H1 (cell line): ENCODE measurements at regions not wholly inside any gene's neighbourhood (a gene's known extent, or its start where the extent isn't known, plus 50 kb on each side); places are given as distances from the start of the nearest gene placed in this dataset.

Source experiments
- CTCF ChIA-PET: fragments of 300-600 bp; sonication (Branson Sonifier 250); formaldehyde crosslinking; loops from one replicate; lab custom pipeline; 2021; ENCODE audit not compliant: partially characterized antibody; lab: Charles Lee
- POLR2A ChIA-PET: fragments of 300-600 bp; sonication (Branson Sonifier 250); formaldehyde crosslinking; loops from one replicate; lab custom pipeline; 2021; ENCODE audit warnings: inconsistent platforms; ENCODE audit not compliant: partially characterized antibody; lab: Charles Lee
- DNase-seq, 2 experiments: peaks; one replicate each; pipeline versions ENCODE4 v3.0.0 to v3.0.0-alpha.2; 2010 to 2022; ENCODE audit warnings: low spot score in 2 of 2, low read depth in 1 of 2, mixed read lengths in 1 of 2
- FAIRE-seq: peaks from 2 replicates; lab custom pipeline; 2011; peaks lifted over from hg19 to GRCh38; lab: Jason Lieb, UNC
- H2AFZ ChIP-seq: 2 replicates; pipeline ENCODE4 v1.8.1; 2012; ENCODE audit warnings: low read length, inconsistent platforms
- H2AK5ac ChIP-seq: 2 replicates; pipeline ENCODE4 v1.6.1; 2013; ENCODE audit warnings: low read depth, low read length
- H2BK120ac ChIP-seq: replicated peaks from 2 replicates; pipeline ENCODE3; 2013; ENCODE audit warnings: low read depth, low read length, inconsistent platforms
- H2BK12ac ChIP-seq: 2 replicates; pipeline ENCODE4 v1.6.1; 2013; ENCODE audit warnings: low read depth, low read length
- H2BK15ac ChIP-seq: 2 replicates; pipeline ENCODE4 v1.6.1; 2013; ENCODE audit warnings: low read length
- H2BK20ac ChIP-seq: 2 replicates; pipeline ENCODE4 v1.6.1; 2013; ENCODE audit warnings: low read length
- H2BK5ac ChIP-seq: 2 replicates; pipeline ENCODE4 v1.6.1; 2013; ENCODE audit warnings: low read depth, low read length
- H3K14ac ChIP-seq: 2 replicates; pipeline ENCODE4 v1.6.1; 2013; ENCODE audit warnings: inconsistent platforms; ENCODE audit not compliant: insufficient read length
- H3K18ac ChIP-seq: 2 replicates; pipeline ENCODE4 v1.6.1; 2013; ENCODE audit warnings: low read length; ENCODE audit errors: extremely low read depth
- H3K23ac ChIP-seq: 2 replicates; pipeline ENCODE4 v1.6.1; 2013; ENCODE audit warnings: inconsistent platforms; ENCODE audit not compliant: insufficient read length
- H3K23me2 ChIP-seq: 2 replicates; pipeline ENCODE4 v1.6.1; 2013; ENCODE audit warnings: low read depth, low read length
- H3K27ac ChIP-seq: 2 replicates; pipeline ENCODE4 v1.6.1; 2011; ENCODE audit warnings: low read depth, low read length, inconsistent platforms
- H3K27me3 ChIP-seq, 4 experiments: replicated peaks in 1 of 4; 1 replicate in 1 of 4; 2 replicates in 3 of 4; pipeline versions ENCODE4 v1.6.1 to v1.8.1; 2011 to 2013; ENCODE audit warnings: low read length in 3 of 4, mild to moderate bottlenecking in 3 of 4, inconsistent platforms in 2 of 4, mixed read lengths in 2 of 4, moderate library complexity in 1 of 4; ENCODE audit not compliant: control insufficient read depth in 3 of 4, insufficient read depth in 3 of 4; ENCODE audit errors: extremely low read depth in 1 of 4
- H3K36me3 ChIP-seq, 4 experiments: 2 replicates each; pipeline versions ENCODE4 v1.6.1 to v1.8.1; 2011 to 2013; ENCODE audit warnings: mild to moderate bottlenecking in 4 of 4, low read length in 3 of 4, moderate library complexity in 2 of 4, control low read depth in 1 of 4, inconsistent platforms in 1 of 4; ENCODE audit not compliant: insufficient read depth in 4 of 4, control insufficient read depth in 2 of 4
- H3K4ac ChIP-seq: replicated peaks from 2 replicates; pipeline ENCODE3; 2013; ENCODE audit warnings: low read length, low read depth, mixed read lengths, inconsistent platforms; ENCODE audit not compliant: insufficient read length
- H3K4me1 ChIP-seq, 4 experiments: replicated peaks in 1 of 4; 1 replicate in 1 of 4; 2 replicates in 3 of 4; pipeline versions ENCODE4 v1.6.1 to v1.8.1; 2011 to 2013; ENCODE audit warnings: low read length in 3 of 4, inconsistent platforms in 2 of 4, mixed read lengths in 1 of 4; ENCODE audit not compliant: insufficient read depth in 4 of 4, control insufficient read depth in 3 of 4
- H3K4me2 ChIP-seq, 2 experiments: 2 replicates each; pipeline versions ENCODE4 v1.6.1 to v1.8.1; 2011 to 2013; ENCODE audit warnings: low read depth in 2 of 2, low read length in 2 of 2, control low read depth in 1 of 2, inconsistent platforms in 1 of 2, mild to moderate bottlenecking in 1 of 2; ENCODE audit not compliant: insufficient read depth in 1 of 2
- H3K4me3 ChIP-seq, 4 experiments: fragments of 200-600, 300-600 bp in 1 of 4; sonication (generic), shearing (Covaris generic), sonication (Bioruptor Twin) in 1 of 4; 2 replicates each; pipeline versions ENCODE4 v1.5.1 to v1.8.1; 2011 to 2016; ENCODE audit warnings: low read length in 4 of 4, low read depth in 3 of 4, control low read depth in 2 of 4, inconsistent platforms in 2 of 4, mild to moderate bottlenecking in 2 of 4, mixed read lengths in 1 of 4, moderate library complexity in 1 of 4; ENCODE audit not compliant: insufficient read depth in 2 of 4; ENCODE audit errors: extremely low read depth in 1 of 4
- H3K56ac ChIP-seq: replicated peaks from 2 replicates; pipeline ENCODE3; 2013; ENCODE audit warnings: low read depth, mild to moderate bottlenecking, mixed read lengths, low read length, inconsistent platforms; ENCODE audit not compliant: insufficient read length
- H3K79me1 ChIP-seq: 2 replicates; pipeline ENCODE4 v1.6.1; 2013; ENCODE audit warnings: low read depth, low read length, control low read depth
- H3K79me2 ChIP-seq, 2 experiments: 2 replicates each; pipeline versions ENCODE4 v1.6.1 to v1.8.1; 2012 to 2013; ENCODE audit warnings: low read length in 2 of 2, mild to moderate bottlenecking in 2 of 2, inconsistent platforms in 1 of 2; ENCODE audit not compliant: insufficient read depth in 2 of 2, control insufficient read depth in 1 of 2
- H3K9ac ChIP-seq, 4 experiments: replicated peaks in 1 of 4; 1 replicate in 1 of 4; 2 replicates in 3 of 4; pipeline versions ENCODE4 v1.6.1 to v1.8.1; 2011 to 2013; ENCODE audit warnings: low read depth in 3 of 4, low read length in 3 of 4, control low read depth in 2 of 4, mild to moderate bottlenecking in 2 of 4, moderate library complexity in 2 of 4, inconsistent platforms in 1 of 4; ENCODE audit errors: extremely low read depth in 1 of 4
- H3K9me3 ChIP-seq, 2 experiments: 2 replicates each; pipeline versions ENCODE4 v1.6.1 to v1.8.1; 2012 to 2013; ENCODE audit warnings: mild to moderate bottlenecking in 2 of 2, moderate library complexity in 2 of 2, control low read depth in 1 of 2, inconsistent platforms in 1 of 2, low read depth in 1 of 2, low read length in 1 of 2, mixed read lengths in 1 of 2; ENCODE audit not compliant: insufficient read depth in 2 of 2
- H4K20me1 ChIP-seq, 2 experiments: replicated peaks in 1 of 2; 2 replicates each; pipeline versions ENCODE3 to v1.8.1; 2011 to 2013; ENCODE audit warnings: inconsistent platforms in 2 of 2, low read length in 2 of 2, mild to moderate bottlenecking in 1 of 2; ENCODE audit not compliant: insufficient read depth in 2 of 2, control insufficient read depth in 1 of 2
- H4K5ac ChIP-seq: 2 replicates; pipeline ENCODE4 v1.6.1; 2013; ENCODE audit warnings: low read length, low read depth, mixed read lengths, inconsistent platforms; ENCODE audit not compliant: insufficient read length
- H4K8ac ChIP-seq: 2 replicates; pipeline ENCODE4 v1.8.0; 2013; ENCODE audit warnings: mild to moderate bottlenecking, moderate library complexity, low read length, inconsistent platforms; ENCODE audit not compliant: insufficient read depth; ENCODE audit errors: extremely low read depth
- H4K91ac ChIP-seq: replicated peaks from 2 replicates; pipeline ENCODE3; 2013; ENCODE audit warnings: low read length, mixed read lengths, inconsistent platforms; ENCODE audit not compliant: insufficient read length
- ATF2 ChIP-seq: IDR thresholded peaks from 2 replicates; pipeline ENCODE4 v1.6.1; 2012; ENCODE audit warnings: low read length, inconsistent platforms
- CBX5 ChIP-seq: fragments of 300-800, 300-1000 bp; sonication (generic); IDR thresholded peaks from 2 replicates; pipeline ENCODE4 v1.7.1; 2016; ENCODE audit warnings: antibody characterized with exemption, low read length, low read depth
- CEBPB ChIP-seq: IDR thresholded peaks from 2 replicates; pipeline ENCODE4 v1.6.1; 2012; ENCODE audit warnings: low read depth, low read length
- HDAC2 ChIP-seq, 2 experiments: fragments of 300-600 bp in 1 of 2; sonication (generic) in 1 of 2; IDR thresholded peaks; 2 replicates each; pipeline ENCODE4 v1.6.1; 2011 to 2012; ENCODE audit warnings: low read depth in 2 of 2, low read length in 2 of 2, mild to moderate bottlenecking in 2 of 2, moderate library complexity in 2 of 2, borderline replicate concordance in 1 of 2, inconsistent platforms in 1 of 2
- KDM1A ChIP-seq: fragments of 200-600, 300-600 bp; sonication (generic); IDR thresholded peaks from 2 replicates; pipeline ENCODE4 v1.7.1; 2016; ENCODE audit warnings: mild to moderate bottlenecking, low read length, borderline replicate concordance
- PHF8 ChIP-seq: fragments of 200-600 bp; sonication (generic); conservative IDR thresholded peaks from 2 replicates; pipeline ENCODE4 v1.7.1; 2012; ENCODE audit warnings: low read depth, mild to moderate bottlenecking, inconsistent platforms, low read length, moderate library complexity
- POLR2A ChIP-seq, 2 experiments: IDR thresholded peaks; 1 replicate in 1 of 2; 2 replicates in 1 of 2; pipeline ENCODE4 v1.6.1; 2011; ENCODE audit warnings: low read depth in 2 of 2, low read length in 2 of 2, mild to moderate bottlenecking in 2 of 2; ENCODE audit errors: control extremely low read depth in 1 of 2
- RAD21 ChIP-seq, 2 experiments: IDR thresholded peaks in 1 of 2; conservative IDR thresholded peaks in 1 of 2; 2 replicates each; pipeline ENCODE4 v1.6.1; 2011; ENCODE audit warnings: low read depth in 2 of 2, low read length in 2 of 2, improper control_type of control experiment in 1 of 2, inconsistent platforms in 1 of 2, mild to moderate bottlenecking in 1 of 2, moderate library complexity in 1 of 2
- SP1 ChIP-seq: IDR thresholded peaks from 2 replicates; pipeline ENCODE4 v1.6.1; 2011; ENCODE audit warnings: low read depth, low read length
- SUZ12 ChIP-seq: fragments of 200-600 bp; sonication (generic); IDR thresholded peaks from 2 replicates; pipeline ENCODE4 v1.6.1; 2012; ENCODE audit warnings: mild to moderate bottlenecking, inconsistent platforms, low read length, moderate library complexity, mixed read lengths
- TAF7 ChIP-seq: optimal IDR thresholded peaks from 2 replicates; pipeline ENCODE3; 2011; ENCODE audit warnings: low read depth, mild to moderate bottlenecking, inconsistent platforms, low read length, moderate library complexity, borderline replicate concordance
- TEAD4 ChIP-seq: IDR thresholded peaks from 2 replicates; pipeline ENCODE4 v1.6.1; 2012; ENCODE audit warnings: low read depth, low read length, inconsistent platforms, mixed read lengths
- WGBS, 2 experiments: shearing (Covaris generic) in 1 of 2; methylation state at CpG; one replicate each; pipeline versions ENCODE4 v1.1.6 to v1.1.7; 2013 to 2015; ENCODE audit warnings: low lambda C conversion rate in 2 of 2, mixed read lengths in 2 of 2, inconsistent platforms in 1 of 2, low coverage in 1 of 2, missing lambda C conversion rate in 1 of 2; ENCODE audit not compliant: insufficient replicate concordance in 2 of 2, insufficient coverage in 1 of 2, insufficient read length in 1 of 2; ENCODE audit errors: extremely low coverage in 1 of 2, missing lambda C conversion rate in 1 of 2; 5-methylcytosine and 5-hydroxymethylcytosine counted together
- TF ChIP-seq, protein P1 (sequence below): IDR thresholded peaks from 2 replicates; pipeline ENCODE4 v1.6.1; 2012; ENCODE audit warnings: inconsistent platforms

DNA sequence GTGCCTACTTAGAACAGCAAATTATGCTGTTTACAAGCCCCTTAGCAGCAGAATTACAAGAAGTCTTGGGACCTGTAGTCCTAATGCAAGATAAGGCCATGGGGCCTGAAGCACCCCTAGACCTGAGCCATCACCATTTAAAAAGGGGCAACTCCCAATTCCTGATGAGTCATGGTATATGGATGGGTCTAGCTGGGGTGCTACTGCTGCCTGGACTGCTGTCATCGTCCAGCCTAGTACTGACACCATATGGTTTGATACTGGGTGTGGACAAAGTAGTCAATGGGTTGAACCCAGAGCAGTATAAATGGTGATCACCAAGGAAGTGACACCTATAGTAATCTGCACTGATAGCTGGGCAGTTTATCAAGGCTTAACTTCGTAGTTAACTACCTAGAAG lies 450.0 kb downstream of the IPMK start:
- Histone ChIP-seq H3K4ac (no peak overlapping the region), H4K8ac (no peak overlapping the region), H3K79me1 (no peaks in the 10 kb centered on the region), H2BK12ac (no peak overlapping the region), H3K4me1 (no peaks in the 10 kb centered on the region), H3K4me2 (no peak overlapping the region), H3K23me2 (no peaks in the 10 kb centered on the region), H3K36me3 (no peaks in the 10 kb centered on the region), H4K20me1 (no peaks in the 10 kb centered on the region), H3K23ac (no peak overlapping the region), H3K27ac (no peak overlapping the region), H3K14ac (no peak overlapping the region), H3K9ac (no peak overlapping the region), H2BK120ac (no peak overlapping the region), H4K5ac (no peak overlapping the region), H3K27me3 (no peaks in the 10 kb centered on the region), H2BK15ac (no peak overlapping the region), H2AK5ac (no peak overlapping the region), H3K56ac (no peak overlapping the region), H2BK5ac (no peak overlapping the region), H3K79me2 (no peaks in the 10 kb centered on the region), H2AFZ (no peak overlapping the region), H3K9me3 (no peaks in the 10 kb centered on the region), H4K91ac (no peak overlapping the region), H3K18ac (no peak overlapping the region), H3K4me3 (no peak overlapping the region), H2BK20ac (no peak overlapping the region)
- ChIA-PET POLR2A (no interaction called here), CTCF (no interaction called here)
- no peak for DNase-seq
- 78% methylated on average over 2 of the region's 2 CpGs; no CpG with 5 or more reads in 1 of the 2 experiments for WGBS, 2 experiments
- no peak for FAIRE-seq
- no peak for TF ChIP-seq POLR2A (IDR thresholded peaks at IDR 0.05; ENCODE audit: control extremely low read depth in 1 of 2, low read depth in 2 of 2, low read length in 2 of 2)
- no peak for TF ChIP-seq RAD21 (IDR thresholded peaks at IDR 0.05 in 1 of 2, conservative IDR thresholded peaks at IDR 0.05 in 1 of 2; ENCODE audit: low read depth in 2 of 2, low read length in 2 of 2)
- no peak for TF ChIP-seq CEBPB
- TF ChIP-seq ATF2, result no peak
- TF ChIP-seq TEAD4, result no peak
- no peak for TF ChIP-seq SP1
- TF ChIP-seq HDAC2 (IDR thresholded peaks at IDR 0.05; ENCODE audit: borderline replicate concordance in 1 of 2, low read depth in 2 of 2, low read length in 2 of 2), result no peak
- TF ChIP-seq SUZ12, result no peak
- TF ChIP-seq PHF8, result no peak
- TF ChIP-seq TAF7, result no peak
- TF ChIP-seq, protein P1, sequence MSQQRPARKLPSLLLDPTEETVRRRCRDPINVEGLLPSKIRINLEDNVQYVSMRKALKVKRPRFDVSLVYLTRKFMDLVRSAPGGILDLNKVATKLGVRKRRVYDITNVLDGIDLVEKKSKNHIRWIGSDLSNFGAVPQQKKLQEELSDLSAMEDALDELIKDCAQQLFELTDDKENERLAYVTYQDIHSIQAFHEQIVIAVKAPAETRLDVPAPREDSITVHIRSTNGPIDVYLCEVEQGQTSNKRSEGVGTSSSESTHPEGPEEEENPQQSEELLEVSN, result no peak
- no peak for TF ChIP-seq CBX5
- no peak for TF ChIP-seq KDM1A
